ENCODE measurements at regions not wholly inside any gene's neighbourhood (a gene's known extent, or its start where the extent isn't known, plus 50 kb on each side); places are given as distances from the start of the nearest gene placed in this dataset.

- TF ChIP-seq CTCF (IDR thresholded peaks at IDR 0.05) = no peak
- no peak for TF ChIP-seq POLR2A (IDR thresholded peaks at IDR 0.05)
Observed at GRCh38 chr2:216808805-216809425, 50.9 kb downstream of the TNP1 start.
